HG03097 (cell line): ENCODE measurements at regions not wholly inside any gene's neighbourhood (a gene's known extent, or its start where the extent isn't known, plus 50 kb on each side); places are given as distances from the start of the nearest gene placed in this dataset.

ENCODE experiments used
- ATAC-seq: cut with Tn5 transposase; IDR thresholded peaks from one replicate; pipeline ENCODE4 v1.9.1; 2021; ENCODE audit not compliant: unreplicated experiment, low FRiP score

GRCh38 chr9:87319656-87320055, 178.0 kb upstream of the DAPK1 start:
- ATAC-seq = no peak

GRCh38 chr9:87320146-87320884, 177.4 kb upstream of the DAPK1 start:
- ATAC-seq = no peak

- ATAC-seq = no peak
Measured at GRCh38 chr9:87322840-87323635, 174.6 kb upstream of the DAPK1 start.

- no peak for ATAC-seq
Measured at GRCh38 chr9:87323928-87324327, 173.7 kb upstream of the DAPK1 start.

- no peak for ATAC-seq
Measured at GRCh38 chr9:87324613-87325194, 173.0 kb upstream of the DAPK1 start.

- no peak for ATAC-seq
Measured at GRCh38 chr9:87327575-87328125, 170.0 kb upstream of the DAPK1 start.

GRCh38 chr9:87333802-87334201, 163.9 kb upstream of the DAPK1 start:
- ATAC-seq = no peak

GRCh38 chr9:87334366-87334765, 163.3 kb upstream of the DAPK1 start:
- no peak for ATAC-seq

- no peak for ATAC-seq
Measured at GRCh38 chr9:87336407-87336806, 161.3 kb upstream of the DAPK1 start.

GRCh38 chr9:87336914-87337333, 160.7 kb upstream of the DAPK1 start:
- no peak for ATAC-seq

GRCh38 chr9:87337335-87338087, 160.2 kb upstream of the DAPK1 start:
- ATAC-seq = no peak

- ATAC-seq = no peak
Measured at GRCh38 chr9:87338088-87338989, 159.3 kb upstream of the DAPK1 start.

- no peak for ATAC-seq
Measured at GRCh38 chr9:87340391-87340790, 157.3 kb upstream of the DAPK1 start.

GRCh38 chr9:87342743-87343142, 154.9 kb upstream of the DAPK1 start:
- no peak for ATAC-seq

- ATAC-seq = no peak
Measured at GRCh38 chr9:87343816-87344430, 153.7 kb upstream of the DAPK1 start.

GRCh38 chr9:87346061-87346665, 151.5 kb upstream of the DAPK1 start:
- ATAC-seq = no peak

GRCh38 chr9:87350915-87351314, 146.8 kb upstream of the DAPK1 start:
- no peak for ATAC-seq

- ATAC-seq = no peak
Measured at GRCh38 chr9:87353301-87353700, 144.4 kb upstream of the DAPK1 start.

GRCh38 chr9:87354147-87354546, 143.5 kb upstream of the DAPK1 start:
- ATAC-seq = no peak
